ENCODE measurements at regions not wholly inside any gene's neighbourhood (a gene's known extent, or its start where the extent isn't known, plus 50 kb on each side); places are given as distances from the start of the nearest gene placed in this dataset.
A peak's percentile ranks its signal among the peaks of the same experiment; 100 is the strongest.

DNA sequence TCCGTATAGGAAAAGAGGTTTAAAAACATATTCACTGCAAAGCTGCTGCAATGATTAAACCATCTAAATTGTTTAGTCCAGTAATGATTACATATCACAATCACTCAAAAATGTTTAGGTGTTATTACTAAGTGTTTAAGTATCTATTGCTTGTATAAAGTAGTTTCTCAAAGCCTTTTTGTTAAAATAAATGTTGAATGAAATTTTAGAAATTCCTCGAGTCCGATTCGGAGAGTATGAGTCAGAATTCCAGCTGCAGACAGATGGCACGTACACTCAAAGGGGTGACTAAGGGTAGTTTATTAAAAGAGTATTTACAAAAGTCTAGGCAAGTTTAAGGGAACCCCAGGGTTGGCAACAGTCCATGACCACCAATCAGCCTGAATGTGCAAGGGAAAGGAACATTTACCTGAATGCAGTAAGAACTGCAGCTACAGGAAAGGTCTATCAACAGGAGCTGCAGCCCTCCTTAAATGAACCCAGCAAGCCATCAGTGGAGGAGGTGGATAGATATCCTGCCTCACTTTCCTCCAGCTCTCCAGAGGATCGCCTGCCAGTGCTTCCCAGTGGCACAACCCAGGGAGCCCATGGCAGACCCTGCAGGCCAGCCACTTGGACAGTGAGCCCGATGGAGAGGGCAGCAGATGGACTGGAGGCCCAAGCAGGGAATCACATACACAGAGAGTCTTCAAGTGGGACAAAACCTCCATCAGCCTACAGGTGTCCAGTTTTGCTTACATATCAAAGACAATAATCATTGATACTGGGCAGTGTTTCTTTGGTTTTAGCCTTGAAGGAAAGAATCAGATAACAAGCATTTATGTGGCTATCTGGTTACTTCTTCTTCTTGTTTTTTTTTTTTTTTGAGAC lies 92.1 kb upstream of the SLC44A3 start:
- no peak overlapping the region for H3K4me3 Mint-ChIP-seq
- H3K27ac ChIP-seq (ENCODE audit: low read depth, low read length): no peak overlapping the region
- no peaks in the 10 kb centered on the region for H3K9me3 ChIP-seq (ENCODE audit: low read length)
- no peaks in the 10 kb centered on the region for H3K36me3 Mint-ChIP-seq
- H3K9me3 Mint-ChIP-seq: peaks cover 0 to 5% (median 0%) of the 10 kb centered on the region in 5 donors
- no peaks in the 10 kb centered on the region for H3K36me3 ChIP-seq (ENCODE audit: insufficient read depth, low read length)
- DNase-seq: no peak
- ChIA-PET POLR2A (no interaction called here), CTCF (no interaction called here)
- no peak overlapping the region for H3K4me3 ChIP-seq (ENCODE audit: low read length)
- no peaks in the 10 kb centered on the region for H3K4me1 ChIP-seq (ENCODE audit: insufficient read depth, low read length)
- H3K27ac Mint-ChIP-seq: no peak overlapping the region
- H3K27me3 ChIP-seq (ENCODE audit: insufficient read depth, low read length, poor library complexity, severe bottlenecking): no peaks in the 10 kb centered on the region
- peaks cover 6 to 15% of the 10 kb centered on the region in 2 donors for H3K27me3 Mint-ChIP-seq
- no peaks in the 10 kb centered on the region for H3K4me1 Mint-ChIP-seq

GRCh38 chr1:94726981-94727685 lies 93.0 kb upstream of the SLC44A3 start:
- CTCF ChIA-PET: no interaction called here
- POLR2A ChIA-PET: no interaction called here
- Histone ChIP-seq H3K27me3 (ENCODE audit: insufficient read depth, low read length, poor library complexity, severe bottlenecking) (no peaks in the 10 kb centered on the region), H3K9me3 (ENCODE audit: low read length) (no peaks in the 10 kb centered on the region), H3K4me1 (ENCODE audit: insufficient read depth, low read length) (no peaks in the 10 kb centered on the region), H3K4me3 (ENCODE audit: low read length) (no peak overlapping the region), H3K36me3 (ENCODE audit: insufficient read depth, low read length) (no peaks in the 10 kb centered on the region), H3K27ac (ENCODE audit: low read depth, low read length) (no peak overlapping the region)
- DNase-seq: no peak
- Mint-ChIP-seq H3K4me3 (no peak overlapping the region), H3K4me1 (no peaks in the 10 kb centered on the region), H3K27me3 (peaks cover 6 to 18% of the 10 kb centered on the region in 2 donors), H3K9me3 (peaks cover 0 to 5% (median 0%) of the 10 kb centered on the region in 5 donors), H3K27ac (no peak overlapping the region), H3K36me3 (no peaks in the 10 kb centered on the region)

DNA sequence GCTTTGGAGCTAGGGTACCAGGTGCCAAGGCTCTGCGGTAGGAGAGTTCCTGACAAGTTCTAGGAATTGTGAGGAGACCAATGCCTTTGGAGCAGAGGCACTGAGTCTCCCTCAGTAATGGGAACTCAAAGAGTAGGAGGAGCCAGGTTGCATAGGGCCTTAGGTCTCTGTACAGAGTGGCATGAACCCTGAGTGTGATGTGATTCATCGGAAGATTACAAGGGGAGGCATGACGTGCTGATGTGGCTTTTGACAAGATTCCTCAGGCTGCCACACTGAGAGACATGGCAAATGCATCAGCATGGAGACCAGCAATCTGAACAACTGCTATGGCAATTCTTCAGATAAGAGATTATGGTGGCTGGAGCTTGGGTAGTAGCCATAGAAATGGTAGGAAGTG lies 94.6 kb upstream of the SLC44A3 start:
- no peak overlapping the region for H3K27ac ChIP-seq (ENCODE audit: low read depth, low read length)
- H3K4me3 Mint-ChIP-seq: no peak overlapping the region
- no peaks in the 10 kb centered on the region for H3K27me3 ChIP-seq (ENCODE audit: insufficient read depth, low read length, poor library complexity, severe bottlenecking)
- no peak for DNase-seq
- ChIA-PET POLR2A (no interaction called here), CTCF (no interaction called here)
- no peaks in the 10 kb centered on the region for H3K36me3 Mint-ChIP-seq
- peaks cover 0 to 5% (median 0%) of the 10 kb centered on the region in 5 donors for H3K9me3 Mint-ChIP-seq
- no peaks in the 10 kb centered on the region for H3K36me3 ChIP-seq (ENCODE audit: insufficient read depth, low read length)
- H3K27me3 Mint-ChIP-seq: peaks cover 6 to 13% of the 10 kb centered on the region in 2 donors
- H3K4me1 ChIP-seq (ENCODE audit: insufficient read depth, low read length): no peaks in the 10 kb centered on the region
- H3K4me3 ChIP-seq (ENCODE audit: low read length): no peak overlapping the region
- no peaks in the 10 kb centered on the region for H3K9me3 ChIP-seq (ENCODE audit: low read length)
- no peaks in the 10 kb centered on the region for H3K4me1 Mint-ChIP-seq
- H3K27ac Mint-ChIP-seq: no peak overlapping the region

DNA sequence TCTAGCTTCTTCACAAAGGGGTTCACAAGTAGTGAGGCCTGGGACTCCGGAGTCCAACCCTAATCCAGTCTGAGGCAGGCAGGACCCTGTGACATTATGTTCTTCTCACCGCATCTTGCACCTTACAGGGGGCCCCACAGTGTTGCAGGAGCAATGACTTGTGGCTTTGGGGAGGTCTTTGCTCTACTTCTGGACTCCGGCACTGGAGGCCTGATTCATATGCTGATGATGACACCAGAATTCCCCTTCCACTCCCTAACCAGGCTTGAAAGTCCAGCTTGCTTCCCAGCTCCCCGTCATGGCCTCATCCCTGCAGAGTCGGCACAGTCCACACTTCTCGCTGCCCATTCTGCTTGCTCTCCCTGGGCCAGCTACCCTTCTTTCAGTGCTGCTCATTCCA lies 96.3 kb upstream of the SLC44A3 start:
- CTCF ChIA-PET: no interaction called here
- peaks cover 6 to 11% of the 10 kb centered on the region in 2 donors for H3K27me3 Mint-ChIP-seq
- no peaks in the 10 kb centered on the region for H3K4me1 Mint-ChIP-seq
- no peak overlapping the region for H3K4me3 Mint-ChIP-seq
- H3K9me3 Mint-ChIP-seq: peaks cover 0 to 4% (median 0%) of the 10 kb centered on the region in 5 donors
- no peaks in the 10 kb centered on the region for H3K36me3 ChIP-seq (ENCODE audit: insufficient read depth, low read length)
- no peak overlapping the region for H3K27ac Mint-ChIP-seq
- H3K4me3 ChIP-seq (ENCODE audit: low read length): no peak overlapping the region
- H3K27ac ChIP-seq (ENCODE audit: low read depth, low read length): no peak overlapping the region
- POLR2A ChIA-PET: no interaction called here
- no peaks in the 10 kb centered on the region for H3K36me3 Mint-ChIP-seq
- no peaks in the 10 kb centered on the region for H3K4me1 ChIP-seq (ENCODE audit: insufficient read depth, low read length)
- H3K9me3 ChIP-seq (ENCODE audit: low read length): no peaks in the 10 kb centered on the region
- H3K27me3 ChIP-seq (ENCODE audit: insufficient read depth, low read length, poor library complexity, severe bottlenecking): no peaks in the 10 kb centered on the region
- no peak for DNase-seq

DNA sequence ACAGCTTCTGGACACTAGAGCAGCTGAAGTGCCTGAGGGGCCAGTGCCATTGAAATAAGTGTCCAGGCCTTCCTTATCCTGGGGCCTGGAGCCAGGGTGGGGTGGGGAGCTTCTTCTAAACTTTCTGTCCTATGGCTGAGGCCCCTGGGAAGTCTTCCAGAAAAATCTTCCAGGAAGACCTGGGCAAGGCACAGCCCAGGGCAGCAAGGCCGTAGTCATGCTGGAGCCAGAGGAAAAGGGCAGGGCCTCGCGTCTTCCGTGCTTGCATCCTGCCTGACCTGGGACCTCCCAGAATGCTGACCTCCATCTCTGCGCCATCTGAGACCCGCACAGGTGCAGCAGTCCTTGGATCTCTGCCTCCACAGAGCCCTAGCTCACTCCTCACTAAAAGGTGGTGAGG lies 96.7 kb upstream of the SLC44A3 start:
- Histone ChIP-seq H3K4me1 (ENCODE audit: insufficient read depth, low read length) (no peaks in the 10 kb centered on the region), H3K27me3 (ENCODE audit: insufficient read depth, low read length, poor library complexity, severe bottlenecking) (no peaks in the 10 kb centered on the region), H3K27ac (ENCODE audit: low read depth, low read length) (no peak overlapping the region), H3K4me3 (ENCODE audit: low read length) (no peak overlapping the region), H3K36me3 (ENCODE audit: insufficient read depth, low read length) (no peaks in the 10 kb centered on the region), H3K9me3 (ENCODE audit: low read length) (no peaks in the 10 kb centered on the region)
- POLR2A ChIA-PET: no interaction called here
- peaks cover 0 to 4% (median 0%) of the 10 kb centered on the region in 5 donors for H3K9me3 Mint-ChIP-seq
- DNase-seq: no peak
- H3K4me3 Mint-ChIP-seq: no peak overlapping the region
- CTCF ChIA-PET: no interaction called here
- peaks cover 6 to 9% of the 10 kb centered on the region in 2 donors for H3K27me3 Mint-ChIP-seq
- no peaks in the 10 kb centered on the region for H3K4me1 Mint-ChIP-seq
- H3K27ac Mint-ChIP-seq: no peak overlapping the region
- H3K36me3 Mint-ChIP-seq: no peaks in the 10 kb centered on the region

- Mint-ChIP-seq H3K9me3 (peaks cover 0 to 4% (median 0%) of the 10 kb centered on the region in 5 donors), H3K4me1 (no peaks in the 10 kb centered on the region), H3K4me3 (no peak overlapping the region), H3K27me3 (peaks cover 6 to 9% of the 10 kb centered on the region in 2 donors), H3K36me3 (no peaks in the 10 kb centered on the region), H3K27ac (peak overlapping the region in 1 of 8 donors; percentile 70)
- Histone ChIP-seq H3K9me3 (ENCODE audit: low read length) (no peaks in the 10 kb centered on the region), H3K4me3 (ENCODE audit: low read length) (no peak overlapping the region), H3K27me3 (ENCODE audit: insufficient read depth, low read length, poor library complexity, severe bottlenecking) (no peaks in the 10 kb centered on the region), H3K27ac (ENCODE audit: low read depth, low read length) (no peak overlapping the region), H3K4me1 (ENCODE audit: insufficient read depth, low read length) (no peaks in the 10 kb centered on the region), H3K36me3 (ENCODE audit: insufficient read depth, low read length) (no peaks in the 10 kb centered on the region)
- DNase-seq: no peak
- POLR2A ChIA-PET: no interaction called here
- CTCF ChIA-PET: no interaction called here
These were observed 98.0 kb upstream of the SLC44A3 start for GRCh38 chr1:94722181-94722580.

- no peak overlapping the region for H3K27ac ChIP-seq (ENCODE audit: low read depth, low read length)
- no peak for DNase-seq
- no peaks in the 10 kb centered on the region for H3K4me1 Mint-ChIP-seq
- no peak overlapping the region for H3K27ac Mint-ChIP-seq
- H3K36me3 Mint-ChIP-seq: no peaks in the 10 kb centered on the region
- H3K4me3 Mint-ChIP-seq: no peak overlapping the region
- peaks cover 0 to 4% (median 0%) of the 10 kb centered on the region in 5 donors for H3K9me3 Mint-ChIP-seq
- H3K36me3 ChIP-seq (ENCODE audit: insufficient read depth, low read length): no peaks in the 10 kb centered on the region
- peaks cover 6 to 9% of the 10 kb centered on the region in 2 donors for H3K27me3 Mint-ChIP-seq
- H3K4me1 ChIP-seq (ENCODE audit: insufficient read depth, low read length): no peaks in the 10 kb centered on the region
- POLR2A ChIA-PET: no interaction called here
- CTCF ChIA-PET: no interaction called here
- no peaks in the 10 kb centered on the region for H3K27me3 ChIP-seq (ENCODE audit: insufficient read depth, low read length, poor library complexity, severe bottlenecking)
- no peaks in the 10 kb centered on the region for H3K9me3 ChIP-seq (ENCODE audit: low read length)
- H3K4me3 ChIP-seq (ENCODE audit: low read length): no peak overlapping the region
These were observed 98.9 kb upstream of the SLC44A3 start for GRCh38 chr1:94721240-94721639.

GRCh38 chr1:94719926-94720793 lies 100.0 kb upstream of the SLC44A3 start:
- Histone ChIP-seq H3K27ac (ENCODE audit: low read depth, low read length) (no peak overlapping the region), H3K9me3 (ENCODE audit: low read length) (no peaks in the 10 kb centered on the region), H3K4me1 (ENCODE audit: insufficient read depth, low read length) (no peaks in the 10 kb centered on the region), H3K4me3 (ENCODE audit: low read length) (no peak overlapping the region), H3K36me3 (ENCODE audit: insufficient read depth, low read length) (no peaks in the 10 kb centered on the region), H3K27me3 (ENCODE audit: insufficient read depth, low read length, poor library complexity, severe bottlenecking) (no peaks in the 10 kb centered on the region)
- no peak for DNase-seq
- no peaks in the 10 kb centered on the region for H3K36me3 Mint-ChIP-seq
- no peaks in the 10 kb centered on the region for H3K9me3 Mint-ChIP-seq
- no peak overlapping the region for H3K27ac Mint-ChIP-seq
- POLR2A ChIA-PET: no interaction called here
- H3K27me3 Mint-ChIP-seq: peaks cover 6 to 9% of the 10 kb centered on the region in 2 donors
- no peak overlapping the region for H3K4me3 Mint-ChIP-seq
- H3K4me1 Mint-ChIP-seq: no peaks in the 10 kb centered on the region
- CTCF ChIA-PET: no interaction called here
